Activated naive CD4-positive, alpha-beta T cell treated with anti-CD3 and anti-CD28 coated beads, Interleukin-2, amount 50 U/mL, for 24 hours (primary cell): ENCODE measurements at regions not wholly inside any gene's neighbourhood (a gene's known extent, or its start where the extent isn't known, plus 50 kb on each side); places are given as distances from the start of the nearest gene placed in this dataset.
"Not testable (repeated sequence)": the region's sequence is repeated elsewhere in the genome, so short reads cannot be mapped to it uniquely, and the experiment has no call there.

ENCODE experiments used
- H3K27ac Mint-ChIP-seq: one replicate; pipeline ENCODE4 v1.8.0; 2021; ENCODE audit warnings: mild to moderate bottlenecking, mixed read lengths
- H3K27me3 Mint-ChIP-seq: one replicate; pipeline ENCODE4 v1.8.0; 2021; ENCODE audit warnings: mixed read lengths
- H3K36me3 Mint-ChIP-seq: one replicate; pipeline ENCODE4 v1.8.0; 2021; ENCODE audit warnings: mixed read lengths
- H3K4me1 Mint-ChIP-seq: one replicate; pipeline ENCODE4 v1.8.0; 2021; ENCODE audit warnings: mixed read lengths
- H3K4me3 Mint-ChIP-seq: one replicate; pipeline ENCODE4 v1.8.0; 2021; ENCODE audit warnings: mild to moderate bottlenecking, mixed read lengths
- H3K9me3 Mint-ChIP-seq: one replicate; pipeline ENCODE4 v1.8.0; 2021; ENCODE audit warnings: mixed read lengths

DNA sequence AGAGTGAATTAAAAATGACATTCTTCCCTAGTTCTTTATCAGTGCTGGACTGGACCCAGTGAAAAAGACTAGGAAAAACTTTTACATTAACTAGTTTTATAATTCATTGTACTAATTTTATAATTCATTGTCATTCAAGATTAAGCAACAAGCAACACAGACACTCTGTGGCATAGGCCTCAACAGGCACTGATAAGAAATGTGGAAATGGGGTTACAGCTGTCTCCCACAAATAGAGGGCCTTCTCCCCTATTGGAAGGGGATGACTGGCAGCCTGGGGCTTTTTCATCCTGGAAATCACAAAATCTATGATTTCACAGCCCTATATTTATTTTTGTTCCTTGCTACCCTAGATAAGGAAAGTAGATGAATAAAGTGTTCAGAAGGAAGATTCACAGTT is 370.6 kb downstream of the GBE1 start:
- Mint-ChIP-seq H3K27me3 (no peaks in the 10 kb centered on the region), H3K36me3 (no peaks in the 10 kb centered on the region), H3K27ac (no peak overlapping the region), H3K4me1 (no peaks in the 10 kb centered on the region), H3K4me3 (no peak overlapping the region), H3K9me3 (no peaks in the 10 kb centered on the region)

DNA sequence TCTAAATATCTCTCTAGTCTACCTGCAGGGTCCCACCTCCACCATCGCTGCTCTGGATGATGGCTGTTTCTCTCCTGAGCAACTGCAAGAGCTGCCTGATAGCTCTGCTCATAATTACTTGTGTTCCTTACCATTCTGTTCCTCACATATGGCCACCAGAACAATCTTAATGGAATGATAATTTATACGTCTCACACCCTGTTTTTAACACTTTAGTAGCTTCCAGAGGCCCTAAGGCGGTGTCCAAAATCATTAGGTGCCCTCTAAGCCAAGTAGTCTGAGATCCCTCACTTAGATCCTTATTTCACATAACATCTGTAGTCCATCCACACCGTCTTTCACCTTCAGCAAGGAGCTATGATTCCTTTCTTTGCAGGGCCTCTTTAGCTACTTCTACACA is 373.3 kb downstream of the GBE1 start:
- Mint-ChIP-seq H3K27me3 (no peaks in the 10 kb centered on the region), H3K36me3 (no peaks in the 10 kb centered on the region), H3K27ac (no peak overlapping the region), H3K4me3 (no peak overlapping the region), H3K4me1 (no peaks in the 10 kb centered on the region), H3K9me3 (no peaks in the 10 kb centered on the region)

DNA sequence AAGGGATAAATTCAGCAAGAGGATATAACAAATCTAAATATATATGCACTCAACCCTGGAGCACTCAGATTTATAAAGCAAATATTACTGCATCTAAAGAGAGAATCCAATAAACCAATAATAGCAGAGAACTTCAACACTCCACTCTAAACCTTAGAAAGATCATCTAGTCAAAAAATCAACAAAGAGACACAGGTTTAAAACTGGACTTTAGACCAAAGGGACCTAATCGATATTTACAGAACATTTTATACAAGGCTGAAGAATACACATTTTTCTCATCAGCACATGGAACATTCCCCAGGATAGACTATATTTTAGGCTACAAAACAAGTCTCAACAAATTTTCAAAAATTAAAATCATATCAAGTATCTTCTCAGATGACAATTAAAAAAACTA is 379.0 kb downstream of the GBE1 start:
- H3K27ac Mint-ChIP-seq, result no peak overlapping the region
- no peaks in the 10 kb centered on the region for H3K4me1 Mint-ChIP-seq
- peaks cover 15% of the 10 kb centered on the region for H3K9me3 Mint-ChIP-seq
- H3K4me3 Mint-ChIP-seq, result no peak overlapping the region
- no peaks in the 10 kb centered on the region for H3K36me3 Mint-ChIP-seq
- no peaks in the 10 kb centered on the region for H3K27me3 Mint-ChIP-seq

DNA sequence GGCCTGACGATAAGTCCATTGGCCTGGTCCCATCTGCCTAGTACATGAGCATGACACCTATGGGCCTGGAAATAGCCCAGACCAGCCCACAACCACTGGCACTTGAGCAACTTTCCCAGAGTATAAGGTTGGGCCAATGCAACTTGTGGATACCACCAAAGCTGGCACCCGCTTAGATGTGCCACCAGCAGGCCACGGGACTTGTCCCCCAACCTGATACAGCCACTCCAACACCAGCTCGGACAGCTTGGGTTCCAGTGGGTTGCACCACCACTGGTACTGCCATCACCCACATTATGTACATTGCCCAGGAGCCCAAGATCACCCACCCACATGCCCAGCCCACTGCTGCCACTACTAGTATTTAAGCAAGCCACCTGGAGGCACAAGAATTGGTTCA is 381.2 kb downstream of the GBE1 start:
- peaks cover 15% of the 10 kb centered on the region for H3K9me3 Mint-ChIP-seq
- H3K36me3 Mint-ChIP-seq, result no peaks in the 10 kb centered on the region
- H3K27ac Mint-ChIP-seq, result no peak overlapping the region
- no peaks in the 10 kb centered on the region for H3K4me1 Mint-ChIP-seq
- no peak overlapping the region for H3K4me3 Mint-ChIP-seq
- H3K27me3 Mint-ChIP-seq, result no peaks in the 10 kb centered on the region

DNA sequence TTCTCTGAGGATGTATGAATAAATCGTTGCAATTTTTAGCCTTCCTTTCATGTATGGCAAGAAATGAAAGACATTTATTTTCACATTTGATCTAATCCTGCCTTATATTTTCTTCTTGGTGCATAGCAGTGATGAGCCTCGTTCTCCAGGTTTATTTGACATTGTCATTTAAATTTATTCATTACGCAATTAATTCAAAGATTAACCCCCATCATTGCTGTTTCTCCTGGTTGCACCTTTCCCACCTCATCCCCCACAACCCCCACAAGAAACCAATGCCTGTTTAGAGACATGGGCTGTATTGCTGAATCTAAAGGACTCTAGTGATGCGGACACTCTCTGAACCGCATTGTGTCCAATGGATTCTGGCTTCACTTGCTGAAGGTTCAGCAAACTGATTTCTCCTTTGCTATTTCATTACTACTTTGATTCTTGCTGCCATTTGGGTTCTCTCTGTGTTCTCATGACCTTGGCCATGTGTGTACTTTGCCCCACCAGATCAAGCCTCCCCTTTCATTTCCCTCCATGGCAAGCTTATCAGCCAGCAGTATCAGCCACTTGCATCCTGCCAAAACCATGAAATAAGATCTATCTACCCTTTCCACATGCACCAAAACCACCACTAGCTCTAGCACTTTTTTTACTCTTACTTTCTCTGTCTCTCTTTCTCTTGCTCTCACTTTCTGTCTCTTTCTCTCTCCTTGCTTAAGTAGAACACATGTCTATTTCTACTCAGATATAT is 382.7 kb downstream of the GBE1 start:
- Mint-ChIP-seq H3K27ac (no peak overlapping the region), H3K4me3 (no peak overlapping the region), H3K4me1 (no peaks in the 10 kb centered on the region), H3K9me3 (peaks cover 21% of the 10 kb centered on the region), H3K27me3 (no peaks in the 10 kb centered on the region), H3K36me3 (no peaks in the 10 kb centered on the region)

DNA sequence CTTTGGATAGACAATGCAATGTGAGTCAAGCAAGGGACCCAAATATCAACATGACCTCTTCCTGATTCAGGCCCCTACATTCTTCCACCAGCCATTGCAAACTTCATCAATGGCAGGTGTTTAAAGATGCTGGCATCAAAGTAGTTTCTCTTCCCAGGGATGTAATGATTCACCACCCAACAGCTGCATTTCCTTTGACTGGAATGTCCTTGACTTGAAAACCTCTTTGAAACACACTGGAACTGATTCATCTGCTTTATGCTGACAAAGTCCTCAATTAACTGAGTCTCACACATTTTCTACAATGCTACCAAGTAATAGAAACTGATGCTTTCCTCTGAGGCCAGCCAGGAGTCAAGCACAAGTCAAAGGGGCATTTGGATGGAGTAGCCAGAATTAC is 385.5 kb downstream of the GBE1 start:
- Mint-ChIP-seq H3K27me3 (no peaks in the 10 kb centered on the region), H3K9me3 (peaks cover 15% of the 10 kb centered on the region), H3K27ac (no peak overlapping the region), H3K4me3 (no peak overlapping the region), H3K4me1 (no peaks in the 10 kb centered on the region), H3K36me3 (no peaks in the 10 kb centered on the region)

DNA sequence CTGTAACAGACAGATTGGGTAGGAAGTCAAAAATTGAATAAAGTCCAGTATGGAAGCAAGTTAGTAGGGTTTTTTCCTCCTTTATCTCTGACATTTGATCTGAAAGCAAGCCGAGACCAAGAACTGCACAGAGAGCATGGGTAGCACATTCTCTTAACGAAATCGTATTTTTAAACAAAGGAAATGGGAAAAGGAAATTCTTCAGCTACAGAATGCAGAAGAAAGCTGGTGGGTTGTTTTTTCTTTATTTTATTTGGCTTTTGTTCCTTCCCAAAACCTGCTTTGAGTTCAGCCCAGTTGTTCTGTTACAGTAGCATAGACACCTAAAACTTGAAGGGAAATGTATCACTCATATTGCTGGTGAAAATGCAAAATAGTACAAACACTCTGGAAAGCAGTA is 397.0 kb downstream of the GBE1 start:
- Mint-ChIP-seq H3K4me1 (no peaks in the 10 kb centered on the region), H3K36me3 (no peaks in the 10 kb centered on the region), H3K9me3 (peaks cover 6% of the 10 kb centered on the region), H3K27me3 (no peaks in the 10 kb centered on the region), H3K27ac (no peak overlapping the region), H3K4me3 (no peak overlapping the region)

DNA sequence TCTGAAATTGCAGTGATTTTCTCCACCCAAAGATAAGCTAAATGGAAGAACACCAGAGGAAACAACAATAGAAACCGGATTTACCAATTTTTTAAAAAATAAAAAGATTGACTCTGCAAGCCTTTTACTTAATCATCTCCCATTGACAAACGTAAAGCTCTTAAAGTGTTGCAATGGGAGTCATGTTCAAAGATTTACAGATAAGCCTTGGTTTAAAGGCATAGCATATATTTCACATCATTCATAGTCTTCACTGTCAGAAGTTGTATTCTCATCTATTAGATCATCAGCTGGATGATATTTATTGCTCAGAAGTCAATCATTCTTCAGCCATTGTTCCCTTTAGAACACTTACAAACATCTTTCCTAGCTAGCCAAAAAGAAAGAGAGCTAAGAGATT is 397.6 kb downstream of the GBE1 start:
- H3K36me3 Mint-ChIP-seq, result no peaks in the 10 kb centered on the region
- H3K4me3 Mint-ChIP-seq, result no peak overlapping the region
- H3K4me1 Mint-ChIP-seq, result no peaks in the 10 kb centered on the region
- peaks cover 6% of the 10 kb centered on the region for H3K9me3 Mint-ChIP-seq
- no peaks in the 10 kb centered on the region for H3K27me3 Mint-ChIP-seq
- no peak overlapping the region for H3K27ac Mint-ChIP-seq

DNA sequence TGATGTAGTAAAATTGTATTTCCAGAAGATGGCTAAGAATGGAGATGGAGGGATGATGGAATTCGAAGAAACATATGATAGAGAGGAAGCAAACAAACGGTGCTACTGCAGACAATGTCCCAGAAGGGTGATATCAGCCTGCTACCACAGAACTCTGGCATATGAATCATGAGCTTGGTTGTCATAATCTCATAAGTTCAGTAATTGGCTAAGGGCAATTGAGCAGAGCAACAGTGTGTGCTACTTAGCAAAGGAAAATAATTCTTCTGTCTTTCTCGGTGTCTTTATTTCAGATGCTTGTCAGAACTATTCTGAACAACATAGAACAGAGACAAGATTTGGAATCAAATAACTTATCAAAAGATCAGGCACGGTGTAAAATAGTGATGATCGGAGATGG is 407.3 kb downstream of the GBE1 start:
- H3K27me3 Mint-ChIP-seq, result no peaks in the 10 kb centered on the region
- no peak overlapping the region for H3K4me3 Mint-ChIP-seq
- H3K4me1 Mint-ChIP-seq, result no peaks in the 10 kb centered on the region
- H3K36me3 Mint-ChIP-seq, result no peaks in the 10 kb centered on the region
- H3K9me3 Mint-ChIP-seq, result no peaks in the 10 kb centered on the region
- H3K27ac Mint-ChIP-seq, result no peak overlapping the region

DNA sequence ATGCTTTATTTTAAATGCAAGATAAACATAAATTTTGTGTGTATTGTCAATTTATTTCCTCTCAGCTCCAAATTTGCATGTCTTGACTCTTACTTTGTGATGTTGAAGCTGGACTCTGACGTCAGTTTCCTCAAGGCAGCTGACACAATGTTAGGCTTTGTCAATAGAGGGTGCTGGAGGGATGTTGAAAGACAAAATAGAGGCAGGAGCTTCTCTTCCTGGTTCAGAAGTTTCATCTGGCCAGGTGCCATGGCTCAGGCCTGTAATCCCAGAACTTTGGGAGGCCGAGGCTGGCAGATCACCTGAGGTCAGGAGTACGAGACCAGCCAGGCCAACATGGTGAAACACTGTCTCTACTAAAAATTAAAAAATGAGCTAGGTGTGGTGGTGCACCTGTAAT is 408.6 kb downstream of the GBE1 start:
- no peaks in the 10 kb centered on the region for H3K27me3 Mint-ChIP-seq
- no peaks in the 10 kb centered on the region for H3K36me3 Mint-ChIP-seq
- H3K9me3 Mint-ChIP-seq, result no peaks in the 10 kb centered on the region
- no peaks in the 10 kb centered on the region for H3K4me1 Mint-ChIP-seq
- H3K4me3 Mint-ChIP-seq, result no peak overlapping the region
- H3K27ac Mint-ChIP-seq, result no peak overlapping the region

DNA sequence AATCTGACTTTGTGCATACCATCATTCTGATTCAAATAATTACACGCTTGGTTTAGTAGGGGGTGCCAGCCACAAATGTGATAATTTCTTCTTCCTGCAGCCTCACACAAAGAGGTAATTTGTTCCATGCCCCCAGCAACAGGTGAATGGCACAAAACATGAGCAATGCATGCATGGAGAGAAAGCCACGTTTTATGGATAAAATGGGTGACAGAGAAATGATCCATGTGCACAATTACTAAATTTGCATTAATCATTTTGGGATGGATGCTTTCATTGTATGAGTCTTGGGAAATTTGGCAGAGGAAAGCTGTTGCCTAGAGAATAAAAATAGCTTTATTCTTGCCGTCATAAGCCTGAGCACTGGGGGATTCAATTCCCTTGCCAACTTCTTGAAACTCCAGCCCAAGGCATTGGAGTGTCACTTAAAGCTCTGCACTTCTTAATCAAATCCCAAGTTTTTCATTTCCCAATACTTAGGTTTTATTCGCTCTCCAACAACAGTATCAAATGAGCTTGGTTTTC is 411.6 kb downstream of the GBE1 start:
- Mint-ChIP-seq H3K4me3 (no peak overlapping the region), H3K27me3 (no peaks in the 10 kb centered on the region), H3K9me3 (peaks cover 5% of the 10 kb centered on the region), H3K27ac (no peak overlapping the region), H3K4me1 (no peaks in the 10 kb centered on the region), H3K36me3 (no peaks in the 10 kb centered on the region)

DNA sequence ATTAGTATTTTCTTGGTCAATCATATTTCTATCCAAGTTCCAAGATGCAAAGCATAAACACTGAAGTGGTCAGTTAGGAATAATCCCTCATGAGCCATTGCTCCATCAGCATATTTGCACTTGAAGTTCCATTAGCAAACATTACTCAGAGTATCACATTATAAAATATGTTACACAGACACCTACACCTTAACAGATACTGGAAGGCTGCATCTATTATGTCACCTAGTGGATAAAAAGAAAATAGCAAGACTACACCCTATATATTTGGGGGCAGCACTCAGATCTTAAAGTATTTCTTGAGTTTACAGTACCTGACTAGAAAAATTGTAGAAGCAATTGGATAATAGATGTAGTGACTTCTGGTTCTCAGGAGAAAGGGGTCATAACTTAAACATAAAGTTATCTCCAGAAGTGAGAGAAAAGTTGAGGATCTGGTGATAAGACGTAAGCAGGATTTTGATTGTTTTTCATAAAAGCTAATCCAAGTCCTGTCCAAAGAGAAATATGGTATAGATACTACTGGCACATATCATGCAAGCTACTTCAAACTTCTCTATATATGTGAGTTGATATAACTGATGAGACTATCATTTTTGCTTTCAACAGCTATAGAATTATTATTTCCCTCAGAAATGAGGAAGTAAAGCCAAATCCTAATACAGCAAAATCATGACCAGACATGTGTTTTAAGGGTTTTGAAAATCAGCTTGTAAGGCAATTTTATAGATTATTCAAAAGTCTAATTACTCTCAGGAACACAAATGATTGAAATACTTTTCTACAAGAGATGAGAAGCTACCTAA is 422.2 kb downstream of the GBE1 start:
- H3K9me3 Mint-ChIP-seq, result no peaks in the 10 kb centered on the region
- no peaks in the 10 kb centered on the region for H3K4me1 Mint-ChIP-seq
- no peaks in the 10 kb centered on the region for H3K36me3 Mint-ChIP-seq
- H3K27ac Mint-ChIP-seq, result no peak overlapping the region
- no peaks in the 10 kb centered on the region for H3K27me3 Mint-ChIP-seq
- no peak overlapping the region for H3K4me3 Mint-ChIP-seq

DNA sequence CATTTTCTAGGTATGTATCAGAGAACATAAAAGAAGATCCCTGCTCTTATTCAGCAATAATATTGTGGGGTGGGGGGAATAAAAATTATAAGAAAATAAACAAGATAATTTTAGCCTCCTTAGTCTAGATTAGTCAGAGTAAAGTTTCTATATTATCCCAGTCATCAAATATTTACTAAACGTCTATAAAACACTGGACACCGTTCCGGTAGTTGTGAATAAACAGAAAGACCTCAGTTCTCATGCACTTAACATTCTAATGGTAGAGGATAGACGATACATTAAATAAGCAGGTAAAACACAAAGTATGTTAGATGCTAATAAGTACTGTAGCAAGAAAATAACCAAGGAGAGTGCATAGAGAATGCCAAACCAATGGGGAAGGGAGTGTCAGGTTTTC is 425.0 kb downstream of the GBE1 start:
- H3K4me3 Mint-ChIP-seq, result no peak overlapping the region
- H3K9me3 Mint-ChIP-seq, result no peaks in the 10 kb centered on the region
- H3K27me3 Mint-ChIP-seq, result no peaks in the 10 kb centered on the region
- H3K4me1 Mint-ChIP-seq, result no peaks in the 10 kb centered on the region
- H3K36me3 Mint-ChIP-seq, result no peaks in the 10 kb centered on the region
- H3K27ac Mint-ChIP-seq, result no peak overlapping the region

DNA sequence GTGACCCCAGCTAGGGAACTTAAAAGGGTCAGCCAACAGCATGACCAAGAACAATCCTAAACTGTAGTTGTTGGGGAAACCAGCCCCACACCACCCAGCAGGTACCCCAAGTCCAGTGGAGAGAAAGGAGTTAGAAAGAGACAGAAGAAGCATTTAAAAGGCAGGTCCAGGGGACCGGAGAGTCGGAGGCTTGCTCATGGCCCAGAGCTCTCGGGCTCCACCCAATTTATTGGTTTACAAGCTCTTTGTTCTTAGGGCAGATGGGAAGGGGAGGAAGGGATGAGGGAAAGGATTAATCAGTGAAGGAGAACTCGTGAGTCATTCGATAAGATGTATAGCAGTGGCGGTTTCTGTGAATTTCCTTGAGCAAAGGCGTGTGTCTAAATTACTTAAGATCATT is 431.6 kb downstream of the GBE1 start:
- not testable (repeated sequence) for H3K27ac Mint-ChIP-seq, H3K9me3 Mint-ChIP-seq, H3K27me3 Mint-ChIP-seq, H3K4me3 Mint-ChIP-seq, H3K4me1 Mint-ChIP-seq, H3K36me3 Mint-ChIP-seq

DNA sequence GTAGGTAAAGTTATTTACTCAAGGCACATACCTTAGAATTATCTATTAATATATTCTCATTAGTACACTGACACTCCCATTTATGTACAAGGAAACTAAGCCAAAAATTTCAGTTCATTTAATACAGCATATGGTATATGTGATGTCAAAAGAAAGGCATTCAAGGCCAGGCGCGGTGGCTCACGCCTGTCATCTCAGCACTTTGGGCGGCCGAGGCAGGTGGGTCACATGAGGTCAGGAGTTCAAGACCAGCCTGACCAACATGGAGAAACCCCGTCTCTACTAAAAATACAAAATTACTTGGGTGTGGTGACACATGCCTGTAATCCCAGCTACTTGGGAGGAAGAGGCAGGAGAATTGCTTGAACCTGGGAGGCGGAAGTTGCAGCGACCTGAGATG is 435.2 kb downstream of the GBE1 start:
- Mint-ChIP-seq H3K9me3 (no peaks in the 10 kb centered on the region), H3K4me3 (no peak overlapping the region), H3K27me3 (no peaks in the 10 kb centered on the region), H3K27ac (no peak overlapping the region), H3K4me1 (no peaks in the 10 kb centered on the region), H3K36me3 (no peaks in the 10 kb centered on the region)

DNA sequence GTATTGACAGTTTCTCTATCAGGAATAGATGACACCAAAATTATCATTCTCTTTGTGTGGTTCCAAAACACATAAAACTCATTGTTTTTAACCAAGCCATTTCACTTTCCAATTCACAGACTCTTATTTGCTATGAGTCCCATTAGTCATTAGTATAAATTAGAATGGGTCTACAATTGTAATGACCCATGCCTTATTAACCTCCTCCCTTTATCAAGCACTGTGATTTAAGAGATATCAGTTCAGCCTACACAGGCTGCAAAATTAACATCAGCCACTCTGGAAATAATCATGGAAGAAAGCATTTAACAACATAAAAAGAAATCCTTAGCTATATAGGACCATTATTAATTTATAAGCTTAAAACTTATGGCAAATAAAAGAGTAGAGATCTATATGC is 440.6 kb downstream of the GBE1 start:
- Mint-ChIP-seq H3K9me3 (peaks cover 8% of the 10 kb centered on the region), H3K27ac (no peak overlapping the region), H3K4me3 (no peak overlapping the region), H3K4me1 (no peaks in the 10 kb centered on the region), H3K27me3 (no peaks in the 10 kb centered on the region), H3K36me3 (no peaks in the 10 kb centered on the region)
